GM12878 (cell line): ENCODE measurements at regions not wholly inside any gene's neighbourhood (a gene's known extent, or its start where the extent isn't known, plus 50 kb on each side); places are given as distances from the start of the nearest gene placed in this dataset.

Source experiments
- ATAC-seq: fragments of 200-7000 bp; cut with Tn5 transposase; 3 replicates; pipeline ENCODE4 v1.9.1; 2020; ENCODE audit warnings: mild to moderate bottlenecking, moderate library complexity
- BruUV-seq: library from RNA; stranded (reverse); fragments of 400-500 nt; replicated peaks from 2 replicates; lab custom pipeline; 2021; lab: Mats Ljungman, UMichigan
- CTCF ChIA-PET: fragments of 300-600 bp; sonication (Branson Sonifier 250); formaldehyde crosslinking; extraction: SDS; loops from one replicate; lab custom pipeline; 2021; ENCODE audit warnings: inconsistent platforms; lab: Yijun Ruan, JAX
- POLR2A ChIA-PET: fragments of 350-600 bp; formaldehyde crosslinking; extraction: SDS; loops from one replicate; lab custom pipeline; 2021; ENCODE audit warnings: inconsistent platforms; lab: Charles Lee
- RAD21 ChIA-PET: fragments of 300-600 bp; sonication (Branson Sonifier 250); formaldehyde crosslinking; loops from one replicate; lab custom pipeline; 2023; ENCODE audit warnings: antibody characterized with exemption; ENCODE audit not compliant: unreplicated experiment; lab: Charles Lee
- SMC1A ChIA-PET: fragments of 300-600 bp; sonication (Branson Sonifier 250); formaldehyde crosslinking; loops from one replicate; lab custom pipeline; 2023; ENCODE audit not compliant: unreplicated experiment, uncharacterized antibody; lab: Charles Lee
- DNase-seq: peaks from one replicate; pipeline ENCODE4 v3.0.0-alpha.2; 2011; ENCODE audit warnings: low read depth, low spot score
- FAIRE-seq: peaks from 3 replicates; lab custom pipeline; 2011; peaks lifted over from hg19 to GRCh38; lab: Jason Lieb, UNC
- H2AFZ ChIP-seq: 2 replicates; pipeline ENCODE4 v1.6.0; 2011; ENCODE audit warnings: low read depth, low read length, control low read depth; ENCODE audit not compliant: control insufficient read depth
- H3K27ac ChIP-seq: 2 replicates; pipeline ENCODE4 v1.5.1; 2011; ENCODE audit warnings: control low read depth; ENCODE audit not compliant: control insufficient read depth, insufficient read depth
- H3K27me3 ChIP-seq, 2 experiments: replicated peaks in 1 of 2; 2 replicates each; pipeline versions ENCODE4 v1.6.0 to v1.6.1; 2011; ENCODE audit warnings: low read length in 1 of 2; ENCODE audit not compliant: control insufficient read depth in 2 of 2, insufficient read depth in 2 of 2
- H3K36me3 ChIP-seq, 2 experiments: 2 replicates each; pipeline ENCODE4 v1.5.1; 2011; ENCODE audit warnings: low read length in 1 of 2; ENCODE audit not compliant: control insufficient read depth in 2 of 2, insufficient read depth in 2 of 2
- H3K4me1 ChIP-seq: 2 replicates; pipeline ENCODE4 v1.6.1; 2011; ENCODE audit warnings: mild to moderate bottlenecking, low read length, moderate library complexity, mixed read lengths; ENCODE audit not compliant: control insufficient read depth, insufficient read depth
- H3K4me2 ChIP-seq: 2 replicates; pipeline ENCODE4 v1.6.0; 2011; ENCODE audit warnings: control low read depth; ENCODE audit not compliant: control insufficient read depth, insufficient read depth
- H3K4me3 ChIP-seq: fragments of 200-600 bp; sonication (generic); 2 replicates; pipeline ENCODE4 v1.5.1; 2016
- H3K79me2 ChIP-seq: 2 replicates; pipeline ENCODE4 v1.6.0; 2011; ENCODE audit warnings: low read length; ENCODE audit not compliant: control insufficient read depth, insufficient read depth
- H3K9ac ChIP-seq: 2 replicates; pipeline ENCODE4 v1.8.0; 2011; ENCODE audit warnings: low read length, control low read depth, mixed read lengths; ENCODE audit not compliant: control insufficient read depth, insufficient read depth
- H3K9me3 ChIP-seq: replicated peaks from 3 replicates; pipeline ENCODE4 v1.5.1; 2011; ENCODE audit warnings: mild to moderate bottlenecking, low read length; ENCODE audit not compliant: control insufficient read depth, insufficient read depth
- H4K20me1 ChIP-seq: 2 replicates; pipeline ENCODE4 v1.6.0; 2011; ENCODE audit not compliant: control insufficient read depth, insufficient read depth
- EED ChIP-seq: sonication (generic); IDR thresholded peaks from 2 replicates; pipeline ENCODE4 v1.6.1; 2016; ENCODE audit warnings: antibody characterized with exemption, low read depth
- EZH2 ChIP-seq: IDR thresholded peaks from 2 replicates; pipeline ENCODE4 v1.6.1; 2012; ENCODE audit warnings: low read depth, mild to moderate bottlenecking, control low read depth, inconsistent platforms, low read length, borderline replicate concordance; ENCODE audit not compliant: control insufficient read depth
- LARP7 ChIP-seq: fragments of 450-650 bp; IDR thresholded peaks from 2 replicates; pipeline ENCODE4 v1.6.1; 2017; ENCODE audit warnings: mild to moderate bottlenecking
- MEF2A ChIP-seq: IDR thresholded peaks from 2 replicates; pipeline ENCODE4 v1.6.1; 2011; ENCODE audit warnings: low read depth, mild to moderate bottlenecking, low read length, moderate library complexity; ENCODE audit not compliant: insufficient read depth
- STAT1 ChIP-seq: fragments of 450-650 bp; conservative IDR thresholded peaks from 2 replicates; pipeline ENCODE4 v1.6.1; 2014; ENCODE audit warnings: antibody characterized with exemption, mild to moderate bottlenecking
- ZBED1 ChIP-seq: IDR thresholded peaks from 2 replicates; pipeline ENCODE4 v1.6.1; 2016; ENCODE audit warnings: borderline replicate concordance
- ZNF274 ChIP-seq: IDR thresholded peaks from one replicate; pipeline ENCODE4 v1.8.0; 2011; ENCODE audit not compliant: insufficient read length, insufficient read depth
- WGBS: methylation state at CpG from one replicate; pipeline ENCODE4 v1.1.6; 2016; ENCODE audit warnings: low lambda C conversion rate; ENCODE audit not compliant: insufficient replicate concordance, insufficient coverage; ENCODE audit errors: missing lambda C conversion rate; 5-methylcytosine and 5-hydroxymethylcytosine counted together
- in situ Hi-C: fragments of 300-500 bp; cut with MboI; formaldehyde crosslinking; loops from 9 replicates; pipeline ENCODE4 v1.14.3; 2018; ENCODE audit warnings: mixed read lengths
- intact Hi-C: fragments of 100-400 bp; cut with micrococcal nuclease; formaldehyde crosslinking; loops from one replicate; pipeline ENCODE4 v1.14.2; 2022; ENCODE audit not compliant: unreplicated experiment
- TF ChIP-seq, protein P1 (sequence below): IDR thresholded peaks from 2 replicates; pipeline ENCODE4 v1.6.1; 2011; ENCODE audit warnings: low read depth, mild to moderate bottlenecking, low read length, moderate library complexity, borderline replicate concordance; ENCODE audit errors: extremely low read depth
- TF ChIP-seq, protein P2 (sequence below): IDR thresholded peaks from 2 replicates; pipeline ENCODE4 v1.6.1; 2011; ENCODE audit warnings: borderline replicate concordance, low read depth, mild to moderate bottlenecking, moderate library complexity, mixed read lengths, low read length; ENCODE audit not compliant: insufficient read depth; ENCODE audit errors: extremely low read length

DNA sequence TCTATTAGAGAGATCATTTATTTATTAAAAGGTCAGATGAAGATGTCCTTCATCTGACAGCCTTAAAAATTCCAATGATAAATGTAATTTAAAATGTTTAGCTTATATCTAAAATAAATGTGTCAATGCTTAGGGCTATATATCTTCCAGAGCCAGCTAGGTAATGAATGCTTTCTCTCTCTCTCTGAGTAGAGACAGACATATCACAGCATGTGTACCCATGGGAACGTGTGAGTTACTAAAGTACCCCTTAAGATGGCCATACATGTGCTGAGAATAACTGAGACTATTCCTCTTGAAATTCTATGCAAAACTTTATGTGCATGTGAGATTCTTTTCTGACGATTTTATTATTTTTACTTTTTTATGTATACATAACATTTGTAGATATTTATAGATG is 420.9 kb upstream of the ST6GAL2 start:
- ATAC-seq, result no peak
- Histone ChIP-seq H3K27me3 (no peaks in the 10 kb centered on the region), H2AFZ (no peak overlapping the region), H3K9ac (no peak overlapping the region), H3K27ac (no peak overlapping the region), H3K79me2 (no peaks in the 10 kb centered on the region), H3K4me3 (no peak overlapping the region), H3K4me1 (no peaks in the 10 kb centered on the region), H3K36me3 (no peaks in the 10 kb centered on the region), H3K9me3 (no peaks in the 10 kb centered on the region), H3K4me2 (no peak overlapping the region), H4K20me1 (no peaks in the 10 kb centered on the region)
- in situ Hi-C loops, result no loop called here
- intact Hi-C loops, result no loop called here
- RAD21 ChIA-PET, result no interaction called here
- TF ChIP-seq ZNF274 (no peak), ZBED1 (no peak), EZH2 (no peak), STAT1 (no peak), MEF2A (no peak)
- TF ChIP-seq, protein P1, sequence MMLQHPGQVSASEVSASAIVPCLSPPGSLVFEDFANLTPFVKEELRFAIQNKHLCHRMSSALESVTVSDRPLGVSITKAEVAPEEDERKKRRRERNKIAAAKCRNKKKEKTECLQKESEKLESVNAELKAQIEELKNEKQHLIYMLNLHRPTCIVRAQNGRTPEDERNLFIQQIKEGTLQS, result no peak
- no TSS peak for BruUV-seq
- CTCF ChIA-PET, result interaction anchor here (0.7 kb wide), 1 partner anchor 16 kb away, joined by 4 read pairs; no protein-coding TSS in a partner anchor
- no peak for DNase-seq
- POLR2A ChIA-PET, result no interaction called here
- SMC1A ChIA-PET, result no interaction called here
- WGBS, result 9% methylated on average over 2 of the region's 2 CpGs
- FAIRE-seq, result no peak

DNA sequence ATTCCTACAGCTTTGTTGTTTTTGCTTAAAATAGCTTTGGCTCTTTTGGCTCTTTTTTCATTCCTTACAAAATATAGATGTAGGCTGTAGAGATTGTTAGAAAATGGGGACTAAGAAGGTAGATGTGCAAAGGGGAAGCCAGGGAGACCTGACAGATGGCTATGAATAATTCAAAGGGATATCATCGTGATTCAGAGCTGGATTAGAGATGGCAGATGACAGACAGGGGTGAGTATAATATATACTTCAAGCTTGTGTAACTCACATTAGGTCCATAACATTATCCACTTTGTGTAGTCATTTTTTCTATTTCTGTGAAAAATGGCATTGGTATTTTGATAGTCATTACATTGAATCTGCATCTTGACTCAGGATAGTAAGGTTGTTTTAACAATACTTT is 422.9 kb upstream of the ST6GAL2 start:
- in situ Hi-C loops (no loop called here), intact Hi-C loops (no loop called here)
- Histone ChIP-seq H2AFZ (no peak overlapping the region), H4K20me1 (no peaks in the 10 kb centered on the region), H3K79me2 (no peaks in the 10 kb centered on the region), H3K4me2 (no peak overlapping the region), H3K4me1 (no peaks in the 10 kb centered on the region), H3K27ac (no peak overlapping the region), H3K9me3 (no peaks in the 10 kb centered on the region), H3K4me3 (no peak overlapping the region), H3K27me3 (no peaks in the 10 kb centered on the region), H3K9ac (no peak overlapping the region), H3K36me3 (no peaks in the 10 kb centered on the region)
- ChIA-PET POLR2A (no interaction called here), SMC1A (interaction anchor here (0.7 kb wide), 1 partner anchor 19 kb away, joined by 3 read pairs; no protein-coding TSS in a partner anchor), CTCF (no interaction called here), RAD21 (no interaction called here)
- TF ChIP-seq LARP7 (no peak), EED (no peak)
- TF ChIP-seq, protein P2, sequence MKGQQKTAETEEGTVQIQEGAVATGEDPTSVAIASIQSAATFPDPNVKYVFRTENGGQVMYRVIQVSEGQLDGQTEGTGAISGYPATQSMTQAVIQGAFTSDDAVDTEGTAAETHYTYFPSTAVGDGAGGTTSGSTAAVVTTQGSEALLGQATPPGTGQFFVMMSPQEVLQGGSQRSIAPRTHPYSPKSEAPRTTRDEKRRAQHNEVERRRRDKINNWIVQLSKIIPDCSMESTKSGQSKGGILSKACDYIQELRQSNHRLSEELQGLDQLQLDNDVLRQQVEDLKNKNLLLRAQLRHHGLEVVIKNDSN, result no peak
- 8% methylated on average over 1 of the region's 1 CpG for WGBS
- DNase-seq, result no peak
- BruUV-seq, result no TSS peak
- FAIRE-seq, result no peak
- no peak for ATAC-seq
